NAMALWA (cell line): ENCODE measurements at regions not wholly inside any gene's neighbourhood (a gene's known extent, or its start where the extent isn't known, plus 50 kb on each side); places are given as distances from the start of the nearest gene placed in this dataset.

Experiments used
- DNase-seq: peaks from one replicate; pipeline ENCODE4 v3.0.0-alpha.2; 2015; ENCODE audit warnings: low spot score

GRCh38 chr15:62946940-62947339 is 95.6 kb upstream of the TPM1 start:
- no peak for DNase-seq

GRCh38 chr15:62950462-62950931 is 92.0 kb upstream of the TPM1 start:
- DNase-seq = no peak

- DNase-seq = no peak
Observed at GRCh38 chr15:62951481-62951880, 91.1 kb upstream of the TPM1 start.

- no peak for DNase-seq
Observed at GRCh38 chr15:62953021-62953420, 89.5 kb upstream of the TPM1 start.

GRCh38 chr15:62953496-62954045 is 89.0 kb upstream of the TPM1 start:
- no peak for DNase-seq

- no peak for DNase-seq
Observed at GRCh38 chr15:62957130-62957529, 85.4 kb upstream of the TPM1 start.

GRCh38 chr15:62958528-62959363 is 83.8 kb upstream of the TPM1 start:
- DNase-seq = no peak

- DNase-seq = no peak
Observed at GRCh38 chr15:62961134-62961533, 81.4 kb upstream of the TPM1 start.

- no peak for DNase-seq
Observed at GRCh38 chr15:62962101-62962995, 80.2 kb upstream of the TPM1 start.

- DNase-seq = no peak
Observed at GRCh38 chr15:62964251-62964650, 78.3 kb upstream of the TPM1 start.

GRCh38 chr15:62966294-62967078 is 76.1 kb upstream of the TPM1 start:
- no peak for DNase-seq

- DNase-seq = no peak
Observed at GRCh38 chr15:62968699-62969098, 73.8 kb upstream of the TPM1 start.

- DNase-seq = peak; percentile 10
Observed at GRCh38 chr15:62969442-62970089, 73.0 kb upstream of the TPM1 start.

GRCh38 chr15:62972814-62973213 is 69.7 kb upstream of the TPM1 start:
- no peak for DNase-seq

GRCh38 chr15:62975515-62975914 is 67.0 kb upstream of the TPM1 start:
- DNase-seq = no peak

- no peak for DNase-seq
Observed at GRCh38 chr15:62976301-62976881, 66.2 kb upstream of the TPM1 start.

GRCh38 chr15:62977952-62978811 is 64.4 kb upstream of the TPM1 start:
- no peak for DNase-seq

GRCh38 chr15:62979252-62979651 is 63.3 kb upstream of the TPM1 start:
- no peak for DNase-seq

- no peak for DNase-seq
Observed at GRCh38 chr15:62981071-62981470, 61.5 kb upstream of the TPM1 start.

GRCh38 chr15:62983956-62984355 is 58.6 kb upstream of the TPM1 start:
- no peak for DNase-seq
